ENCODE measurements at regions not wholly inside any gene's neighbourhood (a gene's known extent, or its start where the extent isn't known, plus 50 kb on each side); places are given as distances from the start of the nearest gene placed in this dataset.

GRCh38 chrX:44675362-44676024 is 132.8 kb upstream of the FUNDC1 start:
- H3K36me3 ChIP-seq (ENCODE audit: insufficient read depth, low read length, poor library complexity, severe bottlenecking) = no peaks in the 10 kb centered on the region
- no peaks in the 10 kb centered on the region for H3K9me3 ChIP-seq (ENCODE audit: low read depth, low read length, poor library complexity, severe bottlenecking)
- no peak overlapping the region for H3K4me3 ChIP-seq (ENCODE audit: low read depth, low read length, poor library complexity, severe bottlenecking)
- POLR2A ChIA-PET (ENCODE audit: low non-redundant PET) = no interaction called here
- BruUV-seq (replicated peaks) = no TSS peak
- H3K27me3 ChIP-seq (replicated peaks; ENCODE audit: insufficient read depth, low read depth, low read length, poor library complexity) = no peaks in the 10 kb centered on the region
- CTCF ChIA-PET = interaction anchor here (0.6 kb wide), 1 partner anchor 208 kb away, joined by 6 read pairs; no protein-coding TSS in a partner anchor
- peak; percentile 76 for DNase-seq (ENCODE audit: low spot score)
- intact Hi-C loops (cut with micrococcal nuclease; ENCODE audit: unreplicated experiment) = no loop called here
- TF ChIP-seq EZH2 (IDR thresholded peaks at IDR 0.05; ENCODE audit: borderline replicate concordance, low read depth, low read length, poor library complexity, severe bottlenecking) (no peak), CTCF (conservative IDR thresholded peaks at IDR 0.05; ENCODE audit: low read depth, low read length) (no peak)
- no peak overlapping the region for H3K27ac ChIP-seq (ENCODE audit: low read depth, low read length, poor library complexity, severe bottlenecking)
- H3K4me1 ChIP-seq (ENCODE audit: insufficient read depth, low read length, poor library complexity, severe bottlenecking) = peaks cover 6% of the 10 kb centered on the region

GRCh38 chrX:44674906-44675305 is 132.2 kb upstream of the FUNDC1 start:
- H3K27ac ChIP-seq (ENCODE audit: low read depth, low read length, poor library complexity, severe bottlenecking) = no peak overlapping the region
- BruUV-seq (replicated peaks) = no TSS peak
- ChIA-PET POLR2A (ENCODE audit: low non-redundant PET) (no interaction called here), CTCF (no interaction called here)
- TF ChIP-seq CTCF (conservative IDR thresholded peaks at IDR 0.05; ENCODE audit: low read depth, low read length) (no peak), EZH2 (IDR thresholded peaks at IDR 0.05; ENCODE audit: borderline replicate concordance, low read depth, low read length, poor library complexity, severe bottlenecking) (no peak)
- H3K36me3 ChIP-seq (ENCODE audit: insufficient read depth, low read length, poor library complexity, severe bottlenecking) = no peaks in the 10 kb centered on the region
- peaks cover 6% of the 10 kb centered on the region for H3K4me1 ChIP-seq (ENCODE audit: insufficient read depth, low read length, poor library complexity, severe bottlenecking)
- H3K4me3 ChIP-seq (ENCODE audit: low read depth, low read length, poor library complexity, severe bottlenecking) = no peak overlapping the region
- H3K27me3 ChIP-seq (replicated peaks; ENCODE audit: insufficient read depth, low read depth, low read length, poor library complexity) = no peaks in the 10 kb centered on the region
- H3K9me3 ChIP-seq (ENCODE audit: low read depth, low read length, poor library complexity, severe bottlenecking) = no peaks in the 10 kb centered on the region
- no peak for DNase-seq (ENCODE audit: low spot score)
- intact Hi-C loops (cut with micrococcal nuclease; ENCODE audit: unreplicated experiment) = no loop called here

GRCh38 chrX:44669626-44670025 is 127.0 kb upstream of the FUNDC1 start:
- H3K4me3 ChIP-seq (ENCODE audit: low read depth, low read length, poor library complexity, severe bottlenecking) = no peak overlapping the region
- POLR2A ChIA-PET (ENCODE audit: low non-redundant PET) = no interaction called here
- no peak for DNase-seq (ENCODE audit: low spot score)
- H3K4me1 ChIP-seq (ENCODE audit: insufficient read depth, low read length, poor library complexity, severe bottlenecking) = peaks cover under 1% of the 10 kb centered on the region
- no peaks in the 10 kb centered on the region for H3K27me3 ChIP-seq (replicated peaks; ENCODE audit: insufficient read depth, low read depth, low read length, poor library complexity)
- CTCF ChIA-PET = no interaction called here
- intact Hi-C loops (cut with micrococcal nuclease; ENCODE audit: unreplicated experiment) = no loop called here
- no TSS peak for BruUV-seq (replicated peaks)
- H3K9me3 ChIP-seq (ENCODE audit: low read depth, low read length, poor library complexity, severe bottlenecking) = no peaks in the 10 kb centered on the region
- H3K36me3 ChIP-seq (ENCODE audit: insufficient read depth, low read length, poor library complexity, severe bottlenecking) = no peaks in the 10 kb centered on the region
- H3K27ac ChIP-seq (ENCODE audit: low read depth, low read length, poor library complexity, severe bottlenecking) = no peak overlapping the region
- TF ChIP-seq CTCF (conservative IDR thresholded peaks at IDR 0.05; ENCODE audit: low read depth, low read length) (no peak), EZH2 (IDR thresholded peaks at IDR 0.05; ENCODE audit: borderline replicate concordance, low read depth, low read length, poor library complexity, severe bottlenecking) (no peak)
